Natural killer cell (primary cell): ENCODE measurements at regions not wholly inside any gene's neighbourhood (a gene's known extent, or its start where the extent isn't known, plus 50 kb on each side); places are given as distances from the start of the nearest gene placed in this dataset.

Experiments used
- ATAC-seq, 3 donors: fragments of 150-1000 bp in 2 of 3; fragments of 200-7000 bp in 1 of 3; cut with Tn5 transposase; 1 replicate in 1 of 3; 2 replicates in 2 of 3; pipeline ENCODE4 v1.10.0; 2021; ENCODE audit warnings: mild to moderate bottlenecking in 2 of 3, moderate library complexity in 2 of 3
- DNase-seq, 2 donors: peaks; one replicate each; pipeline versions ENCODE4 v3.0.0 to v3.0.0-alpha.2; 2013 to 2021; ENCODE audit warnings: mixed read lengths in 1 of 2
- H3K27ac ChIP-seq: one replicate; pipeline ENCODE4 v1.5.1; 2013; ENCODE audit warnings: mild to moderate bottlenecking, low read length
- H3K27me3 ChIP-seq: one replicate; pipeline ENCODE4 v1.6.1; 2013; ENCODE audit warnings: low read length; ENCODE audit not compliant: control insufficient read depth, insufficient read depth
- H3K36me3 ChIP-seq: one replicate; pipeline ENCODE4 v1.6.1; 2013; ENCODE audit warnings: low read length; ENCODE audit not compliant: control insufficient read depth, insufficient read depth
- H3K4me1 ChIP-seq: one replicate; pipeline ENCODE4 v1.6.1; 2013; ENCODE audit warnings: low read length; ENCODE audit not compliant: control insufficient read depth, insufficient read depth
- H3K4me3 ChIP-seq: one replicate; pipeline ENCODE4 v1.5.1; 2013; ENCODE audit warnings: low read length
- H3K9me3 ChIP-seq: one replicate; pipeline ENCODE4 v1.6.1; 2013; ENCODE audit warnings: low read length; ENCODE audit not compliant: control insufficient read depth, insufficient read depth
- H3K27ac Mint-ChIP-seq, 2 donors: one replicate each; pipeline ENCODE4 v1.8.0; 2022; ENCODE audit warnings: mild to moderate bottlenecking in 2 of 2, mixed read lengths in 2 of 2, moderate library complexity in 1 of 2
- H3K27me3 Mint-ChIP-seq, 2 donors: one replicate each; pipeline ENCODE4 v1.8.0; 2022; ENCODE audit warnings: low read depth in 2 of 2, mixed read lengths in 2 of 2
- H3K36me3 Mint-ChIP-seq: one replicate; pipeline ENCODE4 v1.8.0; 2022; ENCODE audit warnings: mixed read lengths
- H3K4me1 Mint-ChIP-seq, 2 donors: one replicate each; pipeline ENCODE4 v1.8.0; 2022; ENCODE audit warnings: mixed read lengths in 2 of 2
- H3K4me3 Mint-ChIP-seq: one replicate; pipeline ENCODE4 v1.8.0; 2022; ENCODE audit warnings: mild to moderate bottlenecking, moderate library complexity, mixed read lengths
- H3K9me3 Mint-ChIP-seq, 2 donors: one replicate each; pipeline ENCODE4 v1.8.0; 2022; ENCODE audit warnings: mixed read lengths in 2 of 2
- WGBS: methylation state at CpG from one replicate; pipeline ENCODE4 v1.1.7; 2013; ENCODE audit warnings: missing lambda C conversion rate; ENCODE audit not compliant: insufficient coverage; 5-methylcytosine and 5-hydroxymethylcytosine counted together
- intact Hi-C: fragments of 100-400 bp; cut with micrococcal nuclease; formaldehyde crosslinking; loops from one replicate; pipeline ENCODE4 v1.14.2; 2022
- TF ChIP-seq, protein P1 (sequence below): fragments of 200-600 bp; IDR thresholded peaks from one replicate; pipeline ENCODE4 v1.8.0; 2022; ENCODE audit warnings: antibody characterized with exemption

DNA sequence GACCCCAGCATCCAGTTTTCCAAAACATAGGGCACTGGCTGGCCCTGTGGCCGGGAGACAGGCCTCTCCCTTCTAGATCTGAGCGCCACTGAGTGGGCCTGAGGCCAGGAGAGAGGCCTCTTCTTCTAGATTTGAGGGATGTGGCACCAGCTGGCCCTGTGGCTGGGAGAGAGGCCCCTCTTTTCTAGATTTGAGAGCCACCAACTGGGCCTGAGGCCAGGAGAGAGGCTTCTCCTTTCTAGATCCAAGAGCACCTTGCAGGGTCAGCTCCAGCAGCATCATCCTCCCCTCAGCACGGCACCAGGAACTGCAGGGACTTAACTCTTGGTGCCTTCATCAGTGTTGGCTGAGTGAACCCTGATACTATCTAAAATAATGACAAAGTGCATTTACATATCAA is 114.3 kb upstream of the ALKAL2 start:
- Histone ChIP-seq H3K9me3 (peaks cover 12% of the 10 kb centered on the region), H3K4me1 (peaks cover 7% of the 10 kb centered on the region), H3K27me3 (no peaks in the 10 kb centered on the region), H3K27ac (no peak overlapping the region), H3K4me3 (no peak overlapping the region), H3K36me3 (no peaks in the 10 kb centered on the region)
- WGBS = 85% methylated on average over 3 of the region's 3 CpGs
- Mint-ChIP-seq H3K36me3 (peaks cover 13% of the 10 kb centered on the region), H3K4me1 (peaks cover 8 to 14% of the 10 kb centered on the region in 2 donors), H3K4me3 (no peak overlapping the region), H3K9me3 (peaks cover 6 to 7% of the 10 kb centered on the region in 2 donors), H3K27ac (no peak overlapping the region), H3K27me3 (no peaks in the 10 kb centered on the region)
- TF ChIP-seq, protein P1, sequence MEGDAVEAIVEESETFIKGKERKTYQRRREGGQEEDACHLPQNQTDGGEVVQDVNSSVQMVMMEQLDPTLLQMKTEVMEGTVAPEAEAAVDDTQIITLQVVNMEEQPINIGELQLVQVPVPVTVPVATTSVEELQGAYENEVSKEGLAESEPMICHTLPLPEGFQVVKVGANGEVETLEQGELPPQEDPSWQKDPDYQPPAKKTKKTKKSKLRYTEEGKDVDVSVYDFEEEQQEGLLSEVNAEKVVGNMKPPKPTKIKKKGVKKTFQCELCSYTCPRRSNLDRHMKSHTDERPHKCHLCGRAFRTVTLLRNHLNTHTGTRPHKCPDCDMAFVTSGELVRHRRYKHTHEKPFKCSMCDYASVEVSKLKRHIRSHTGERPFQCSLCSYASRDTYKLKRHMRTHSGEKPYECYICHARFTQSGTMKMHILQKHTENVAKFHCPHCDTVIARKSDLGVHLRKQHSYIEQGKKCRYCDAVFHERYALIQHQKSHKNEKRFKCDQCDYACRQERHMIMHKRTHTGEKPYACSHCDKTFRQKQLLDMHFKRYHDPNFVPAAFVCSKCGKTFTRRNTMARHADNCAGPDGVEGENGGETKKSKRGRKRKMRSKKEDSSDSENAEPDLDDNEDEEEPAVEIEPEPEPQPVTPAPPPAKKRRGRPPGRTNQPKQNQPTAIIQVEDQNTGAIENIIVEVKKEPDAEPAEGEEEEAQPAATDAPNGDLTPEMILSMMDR = no peak
- ATAC-seq (no peak), DNase-seq (no peak)
- intact Hi-C loops = no loop called here

GRCh38 chr2:401019-401679 is 113.3 kb upstream of the ALKAL2 start:
- H3K4me3 ChIP-seq = no peak overlapping the region
- Mint-ChIP-seq H3K27ac (no peak overlapping the region), H3K4me1 (peaks cover 8 to 14% of the 10 kb centered on the region in 2 donors), H3K4me3 (no peak overlapping the region), H3K27me3 (no peaks in the 10 kb centered on the region), H3K36me3 (peaks cover 13% of the 10 kb centered on the region), H3K9me3 (peaks cover 6 to 7% of the 10 kb centered on the region in 2 donors)
- H3K27ac ChIP-seq = no peak overlapping the region
- ATAC-seq = no peak
- intact Hi-C loops = no loop called here
- WGBS = 96% methylated on average over 12 of the region's 14 CpGs
- no peaks in the 10 kb centered on the region for H3K27me3 ChIP-seq
- DNase-seq = no peak
- H3K4me1 ChIP-seq = peaks cover 7% of the 10 kb centered on the region
- TF ChIP-seq, protein P1 = no peak
- peaks cover 12% of the 10 kb centered on the region for H3K9me3 ChIP-seq
- H3K36me3 ChIP-seq = no peaks in the 10 kb centered on the region

DNA sequence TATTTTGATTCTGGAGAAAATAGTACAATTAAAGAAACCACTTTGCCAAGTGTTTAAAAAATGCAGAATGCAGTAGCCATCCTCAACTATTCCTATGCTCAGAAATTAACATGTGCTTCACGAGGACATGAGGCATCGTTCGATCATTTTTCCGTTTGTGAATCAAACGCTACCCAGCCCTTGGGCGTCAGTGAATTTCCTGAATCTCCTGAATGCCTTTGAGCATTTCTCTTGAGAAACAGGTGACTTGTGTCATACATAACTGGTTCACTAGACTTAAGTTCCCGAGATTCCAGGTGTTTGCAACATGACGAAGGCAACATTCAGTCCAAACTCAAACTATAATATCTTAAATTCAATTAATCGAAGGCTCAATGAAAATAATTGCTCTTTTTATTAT is 110.0 kb upstream of the ALKAL2 start:
- Mint-ChIP-seq H3K4me3 (no peak overlapping the region), H3K9me3 (no peaks in the 10 kb centered on the region), H3K27me3 (no peaks in the 10 kb centered on the region), H3K4me1 (peaks cover 18% of the 10 kb centered on the region in 2 donors), H3K27ac (no peak overlapping the region), H3K36me3 (no peaks in the 10 kb centered on the region)
- no peak overlapping the region for H3K4me3 ChIP-seq
- no peaks in the 10 kb centered on the region for H3K27me3 ChIP-seq
- H3K9me3 ChIP-seq = no peaks in the 10 kb centered on the region
- no peak overlapping the region for H3K27ac ChIP-seq
- no peaks in the 10 kb centered on the region for H3K36me3 ChIP-seq
- 93% methylated on average over 9 of the region's 9 CpGs for WGBS
- H3K4me1 ChIP-seq = peaks cover 17% of the 10 kb centered on the region
- intact Hi-C loops = no loop called here
- TF ChIP-seq, protein P1 = no peak
- no peak for DNase-seq
- ATAC-seq = no peak

- peaks cover 20 to 22% of the 10 kb centered on the region in 2 donors for H3K4me1 Mint-ChIP-seq
- intact Hi-C loops = no loop called here
These were observed 109.6 kb upstream of the ALKAL2 start for GRCh38 chr2:397521-397920.

More at GRCh38 chr2:397521-397920, 109.6 kb upstream of the ALKAL2 start:
- Mint-ChIP-seq H3K27me3 (no peaks in the 10 kb centered on the region), H3K4me3 (no peak overlapping the region), H3K27ac (no peak overlapping the region), H3K9me3 (no peaks in the 10 kb centered on the region), H3K36me3 (no peaks in the 10 kb centered on the region)
- Histone ChIP-seq H3K27ac (no peak overlapping the region), H3K4me1 (peaks cover 21% of the 10 kb centered on the region), H3K36me3 (no peaks in the 10 kb centered on the region), H3K27me3 (no peaks in the 10 kb centered on the region), H3K9me3 (no peaks in the 10 kb centered on the region), H3K4me3 (no peak overlapping the region)
- TF ChIP-seq, protein P1 = no peak
- WGBS = 94% methylated on average over 13 of the region's 14 CpGs
- ATAC-seq (no peak), DNase-seq (no peak)
